Astrocyte of the cerebellum (primary cell): ENCODE measurements at regions not wholly inside any gene's neighbourhood (a gene's known extent, or its start where the extent isn't known, plus 50 kb on each side); places are given as distances from the start of the nearest gene placed in this dataset.

Experiments used
- DNase-seq: peaks from one replicate; pipeline ENCODE4 v3.0.0-alpha.2; 2011; ENCODE audit warnings: low read depth
- H3K4me3 ChIP-seq: 2 replicates; pipeline ENCODE4 v1.5.1; 2011; ENCODE audit warnings: mild to moderate bottlenecking, low read depth, low read length, moderate library complexity
- CTCF ChIP-seq: IDR thresholded peaks from 2 replicates; pipeline ENCODE4 v1.5.1; 2012; ENCODE audit warnings: low read length, low read depth, moderate library complexity, mild to moderate bottlenecking; ENCODE audit errors: missing control alignments
- in situ Hi-C: cut with HindIII; loops from 2 replicates; pipeline ENCODE4 v1.10.0; 2017; ENCODE audit warnings: low sequenced_read_pairs

- in situ Hi-C loops = no loop called here
- no peak for DNase-seq
These were observed 65.0 kb upstream of the MOCS1 start for GRCh38 chr6:39999006-39999867.

GRCh38 chr6:39998126-39998525 lies 63.9 kb upstream of the MOCS1 start:
- TF ChIP-seq CTCF = no peak
- H3K4me3 ChIP-seq = no peak overlapping the region
- in situ Hi-C loops = no loop called here

More at GRCh38 chr6:39999006-39999867, 65.0 kb upstream of the MOCS1 start:
- H3K4me3 ChIP-seq = no peak overlapping the region
- TF ChIP-seq CTCF = no peak

DNA sequence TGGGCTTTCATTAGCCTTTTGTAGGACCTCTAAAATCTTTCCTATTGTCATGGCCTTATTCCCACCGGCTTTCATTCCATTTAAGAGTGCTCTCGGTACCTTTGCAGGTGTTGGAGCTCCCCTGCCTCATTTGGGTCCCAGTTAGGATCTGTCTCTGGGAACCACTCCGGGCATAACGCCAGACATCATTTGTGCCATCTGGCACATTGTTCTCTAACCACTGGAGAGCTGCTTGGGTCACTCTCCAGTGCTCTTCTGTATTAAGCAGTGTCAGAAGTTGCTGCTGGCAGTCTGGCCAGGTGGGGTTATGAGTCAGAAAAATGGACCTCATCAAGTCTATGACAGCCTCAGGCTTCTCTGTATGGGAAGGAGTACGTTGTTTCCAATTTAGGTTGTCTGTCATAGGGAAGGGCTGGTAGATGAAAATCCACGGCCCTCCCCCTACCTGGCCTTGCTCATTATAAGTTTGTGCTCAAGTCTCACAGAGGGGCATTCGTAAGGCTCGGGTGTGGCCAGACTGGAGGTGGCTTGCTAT lies 62.9 kb upstream of the MOCS1 start:
- in situ Hi-C loops = no loop called here
- H3K4me3 ChIP-seq = no peak overlapping the region
- TF ChIP-seq CTCF = no peak
- DNase-seq = no peak

More at GRCh38 chr6:39998126-39998525, 63.9 kb upstream of the MOCS1 start:
- DNase-seq = no peak

DNA sequence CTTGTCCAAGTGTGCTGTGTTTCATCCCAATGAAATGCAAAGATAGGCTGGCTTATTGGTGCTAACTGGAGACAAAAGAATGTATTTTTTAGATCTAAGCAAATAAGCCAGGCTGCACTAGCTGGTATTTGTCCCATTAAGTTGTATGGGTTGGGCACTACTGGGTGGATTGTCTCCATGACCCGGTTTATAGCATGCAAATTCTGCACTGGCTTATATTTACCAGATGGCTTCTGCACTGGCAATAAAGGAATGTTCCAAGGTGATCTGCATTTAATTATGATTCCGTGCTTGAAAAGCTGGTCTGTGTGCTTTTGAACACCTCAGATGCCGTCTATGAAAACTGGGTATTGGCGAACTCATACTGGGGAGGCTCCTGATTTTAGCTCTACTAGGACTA lies 61.4 kb upstream of the MOCS1 start:
- no peak for TF ChIP-seq CTCF
- DNase-seq = no peak
- H3K4me3 ChIP-seq = no peak overlapping the region
- in situ Hi-C loops = no loop called here

DNA sequence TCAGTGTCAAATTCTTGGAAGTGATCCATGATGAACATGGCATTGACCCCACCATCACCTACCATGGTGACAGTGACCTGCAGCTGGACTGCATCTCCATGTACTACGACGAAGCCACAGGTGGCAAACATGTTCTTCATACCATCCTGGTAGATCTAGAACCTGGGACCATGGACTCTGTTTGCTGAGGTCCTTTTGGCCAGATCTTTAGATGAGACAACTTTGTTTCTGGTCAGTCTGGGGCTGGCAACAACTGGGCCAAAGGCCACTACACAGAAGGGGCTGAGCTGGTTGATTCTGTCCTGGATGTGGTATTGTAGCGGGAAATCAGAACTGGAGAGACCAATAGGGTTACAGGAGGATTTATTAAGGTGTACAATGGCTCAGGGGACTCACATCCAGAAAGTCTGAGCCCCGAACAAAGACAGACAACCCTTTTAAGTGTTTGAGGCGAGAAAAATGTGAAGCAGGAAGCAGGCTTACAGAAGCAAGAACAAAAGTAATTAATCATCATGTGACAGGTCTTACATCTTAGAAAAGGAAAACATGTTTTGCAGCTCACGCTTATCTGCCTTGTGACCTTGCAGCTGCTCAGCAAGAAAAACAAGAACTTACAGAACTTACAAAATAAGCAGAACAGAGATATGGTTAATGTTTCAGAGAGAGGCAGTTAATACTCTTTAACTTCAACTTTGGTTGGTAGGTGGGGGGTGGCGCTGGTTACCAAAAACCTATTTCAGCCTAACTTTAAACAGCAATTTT lies 58.8 kb upstream of the MOCS1 start:
- in situ Hi-C loops = no loop called here
- no peak for TF ChIP-seq CTCF
- no peak for DNase-seq
- H3K4me3 ChIP-seq = no peak overlapping the region
